ENCODE measurements at regions not wholly inside any gene's neighbourhood (a gene's known extent, or its start where the extent isn't known, plus 50 kb on each side); places are given as distances from the start of the nearest gene placed in this dataset.

DNA sequence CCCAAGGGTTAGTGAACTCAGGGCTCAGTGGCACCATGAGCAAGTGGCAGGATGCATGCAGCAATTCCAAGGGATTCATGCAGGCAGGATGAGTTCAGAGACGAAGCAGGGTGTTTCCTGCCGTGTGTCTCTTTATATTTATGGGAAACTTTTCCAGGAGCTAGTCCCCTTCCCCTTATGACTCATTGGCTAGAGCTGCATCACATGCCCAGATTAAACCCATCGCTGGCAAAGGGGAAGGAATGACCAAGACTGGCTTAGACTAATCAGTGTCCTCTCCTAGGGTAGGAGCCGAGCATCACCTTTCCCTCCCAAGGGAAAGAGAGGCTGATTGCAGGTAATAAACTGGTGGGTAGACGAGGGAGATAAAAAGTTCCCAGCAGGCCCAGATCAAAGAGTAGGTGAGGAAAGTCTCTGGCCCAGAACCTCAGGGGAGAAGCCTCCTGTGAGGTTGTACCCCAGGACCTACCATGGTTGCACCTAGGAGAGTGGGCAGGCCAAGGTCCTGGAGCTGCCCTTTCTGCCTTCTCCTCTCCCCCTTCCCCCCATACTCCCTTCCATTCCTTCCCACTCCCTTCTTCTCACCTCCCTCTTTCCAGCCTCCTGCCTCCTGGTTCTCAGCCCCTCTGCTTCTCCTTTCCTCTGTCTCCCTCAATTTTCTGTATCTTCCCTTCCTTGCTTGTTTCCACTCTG, 67.8 kb upstream of the ITGA11 start:
- no peak overlapping the region for H3K9ac ChIP-seq (ENCODE audit: extremely low read depth, insufficient read length, low read length)
- H4K20me1 ChIP-seq (ENCODE audit: control insufficient read depth, insufficient read depth, insufficient read length) = no peaks in the 10 kb centered on the region
- H3K23ac ChIP-seq (ENCODE audit: insufficient read length, low read depth, low read length) = no peak overlapping the region
- Mint-ChIP-seq H3K27ac (no peak overlapping the region), H3K36me3 (ENCODE audit: insufficient read depth in 1 of 3, low read depth in 3 of 3) (no peaks in the 10 kb centered on the region), H3K4me1 (peaks cover 4 to 7% of the 10 kb centered on the region in 2 experiments), H3K27me3 (ENCODE audit: low read depth) (peaks cover 3% of the 10 kb centered on the region), H3K9me3 (no peaks in the 10 kb centered on the region; a peak in 1 of 5 replicates), H3K4me3 (no peak overlapping the region)
- no peaks in the 10 kb centered on the region for H3K79me2 ChIP-seq (ENCODE audit: insufficient read depth, low read length)
- H4K91ac ChIP-seq (ENCODE audit: insufficient read length, low read depth, low read length) = no peak overlapping the region
- no peak overlapping the region for H3T11ph ChIP-seq (ENCODE audit: low read length)
- H3K14ac ChIP-seq (ENCODE audit: insufficient read depth, low read length) = no peak overlapping the region
- no peaks in the 10 kb centered on the region for H3K27me3 ChIP-seq (ENCODE audit: insufficient read depth, low read length)
- H3K4me1 ChIP-seq (ENCODE audit: insufficient read depth, low read length) = no peaks in the 10 kb centered on the region
- H3K56ac ChIP-seq (ENCODE audit: insufficient read length, low read depth, low read length) = no peak overlapping the region
- H2BK15ac ChIP-seq (ENCODE audit: low read depth, low read length) = no peak overlapping the region
- H3K27ac ChIP-seq (ENCODE audit: insufficient read length, low read depth, low read length) = no peak overlapping the region
- no peaks in the 10 kb centered on the region for H3K9me3 ChIP-seq (ENCODE audit: control insufficient read depth, low read depth, low read length)
- H2BK5ac ChIP-seq (ENCODE audit: insufficient read length, low read length) = no peak overlapping the region
- H2BK12ac ChIP-seq (ENCODE audit: insufficient read length, low read depth, low read length) = no peak overlapping the region
- H4K5ac ChIP-seq (ENCODE audit: insufficient read length, low read depth, low read length) = no peak overlapping the region
- no peaks in the 10 kb centered on the region for H3K23me2 ChIP-seq (ENCODE audit: insufficient read length, low read depth, low read length, poor library complexity, severe bottlenecking)
- TF ChIP-seq, protein P1, sequence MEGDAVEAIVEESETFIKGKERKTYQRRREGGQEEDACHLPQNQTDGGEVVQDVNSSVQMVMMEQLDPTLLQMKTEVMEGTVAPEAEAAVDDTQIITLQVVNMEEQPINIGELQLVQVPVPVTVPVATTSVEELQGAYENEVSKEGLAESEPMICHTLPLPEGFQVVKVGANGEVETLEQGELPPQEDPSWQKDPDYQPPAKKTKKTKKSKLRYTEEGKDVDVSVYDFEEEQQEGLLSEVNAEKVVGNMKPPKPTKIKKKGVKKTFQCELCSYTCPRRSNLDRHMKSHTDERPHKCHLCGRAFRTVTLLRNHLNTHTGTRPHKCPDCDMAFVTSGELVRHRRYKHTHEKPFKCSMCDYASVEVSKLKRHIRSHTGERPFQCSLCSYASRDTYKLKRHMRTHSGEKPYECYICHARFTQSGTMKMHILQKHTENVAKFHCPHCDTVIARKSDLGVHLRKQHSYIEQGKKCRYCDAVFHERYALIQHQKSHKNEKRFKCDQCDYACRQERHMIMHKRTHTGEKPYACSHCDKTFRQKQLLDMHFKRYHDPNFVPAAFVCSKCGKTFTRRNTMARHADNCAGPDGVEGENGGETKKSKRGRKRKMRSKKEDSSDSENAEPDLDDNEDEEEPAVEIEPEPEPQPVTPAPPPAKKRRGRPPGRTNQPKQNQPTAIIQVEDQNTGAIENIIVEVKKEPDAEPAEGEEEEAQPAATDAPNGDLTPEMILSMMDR (conservative IDR thresholded peaks at IDR 0.05) = no peak
- H2BK120ac ChIP-seq (ENCODE audit: low read depth, low read length, poor library complexity, severe bottlenecking) = no peak overlapping the region
- no peak overlapping the region for H4K8ac ChIP-seq (replicated peaks; ENCODE audit: insufficient read length, low read depth, low read length)
- H3K4me2 ChIP-seq (ENCODE audit: insufficient read depth, insufficient read length, low read length) = no peak overlapping the region
- DNase-seq = no peak
- H2AK5ac ChIP-seq (ENCODE audit: insufficient read length, low read length) = no peak overlapping the region
- no CpG with 5 or more reads among the region's 5 CpGs for WGBS (ENCODE audit: extremely low coverage, insufficient read length, low lambda C conversion rate)
- H3K79me1 ChIP-seq (ENCODE audit: insufficient read depth, low read depth, low read length, poor library complexity, severe bottlenecking) = no peaks in the 10 kb centered on the region
- no peak overlapping the region for H2AFZ ChIP-seq (ENCODE audit: low read length)
- no peak overlapping the region for H3K4ac ChIP-seq (ENCODE audit: low read depth, low read length)
- no peak overlapping the region for H3K18ac ChIP-seq (ENCODE audit: insufficient read length, low read depth, low read length)
- H2BK20ac ChIP-seq (ENCODE audit: low read depth, low read length, poor library complexity, severe bottlenecking) = no peak overlapping the region

Measured in H9 (cell line).